ENCODE measurements at regions not wholly inside any gene's neighbourhood (a gene's known extent, or its start where the extent isn't known, plus 50 kb on each side); places are given as distances from the start of the nearest gene placed in this dataset.

- Histone ChIP-seq H3K36me3 (no peaks in the 10 kb centered on the region), H3K27me3 (no peaks in the 10 kb centered on the region), H3K9me3 (no peaks in the 10 kb centered on the region), H3K4me1 (peaks cover 0 to 9% (median 0%) of the 10 kb centered on the region in 12 donors), H3K27ac (no peak overlapping the region), H3K4me3 (no peak overlapping the region)
- DNase-seq, result peak in 3 of 5 donors; percentile 4 to 52 (median 13)
- TF ChIP-seq CTCF (IDR thresholded peaks at IDR 0.05) (no peak), POLR2A (IDR thresholded peaks at IDR 0.05) (no peak)
- WGBS, 4 donors, result 92 to 94% (median 93%) methylated on average over 24 of the region's 24 CpGs
- intact Hi-C loops (cut with DNase I), result no loop called here
- no peak for ATAC-seq
Observed at GRCh38 chr6:170232186-170233002, 58.5 kb downstream of the DLL1 start.

GRCh38 chr6:170231293-170232185, 59.3 kb downstream of the DLL1 start:
- WGBS, 4 donors, result 83 to 88% (median 86%) methylated on average over 21 to 22 of the region's 22 CpGs
- H3K36me3 ChIP-seq, result no peaks in the 10 kb centered on the region
- DNase-seq, result peak in 3 of 5 donors; percentile 13 to 60 (median 15)
- no peak for ATAC-seq
- H3K27me3 ChIP-seq, result no peaks in the 10 kb centered on the region
- no peak overlapping the region for H3K27ac ChIP-seq
- no peaks in the 10 kb centered on the region for H3K9me3 ChIP-seq
- peaks cover 0 to 9% (median 0%) of the 10 kb centered on the region in 12 donors for H3K4me1 ChIP-seq
- intact Hi-C loops (cut with DNase I), result no loop called here
- H3K4me3 ChIP-seq, result no peak overlapping the region
- TF ChIP-seq POLR2A (IDR thresholded peaks at IDR 0.05) (no peak), CTCF (IDR thresholded peaks at IDR 0.05) (no peak)

- peak in 3 of 4 donors; percentile 57 to 72 (median 71) for ATAC-seq
- DNase-seq, result peak in 3 of 5 donors; percentile 29 to 44 (median 37)
- intact Hi-C loops (cut with DNase I), result no loop called here
- no peaks in the 10 kb centered on the region for H3K27me3 ChIP-seq
- H3K4me3 ChIP-seq, result no peak overlapping the region
- no peak for TF ChIP-seq CTCF (IDR thresholded peaks at IDR 0.05)
- no peak for TF ChIP-seq POLR2A (IDR thresholded peaks at IDR 0.05)
- no peaks in the 10 kb centered on the region for H3K36me3 ChIP-seq
- peaks cover 0 to 9% (median 0%) of the 10 kb centered on the region in 12 donors for H3K4me1 ChIP-seq
- no peaks in the 10 kb centered on the region for H3K9me3 ChIP-seq
- WGBS, 4 donors, result 71 to 85% (median 77%) methylated on average over 15 to 19 of the region's 19 CpGs
- H3K27ac ChIP-seq, result no peak overlapping the region
Observed at GRCh38 chr6:170230520-170231292, 60.2 kb downstream of the DLL1 start.
